Fibroblast of villous mesenchyme (primary cell): ENCODE measurements at regions not wholly inside any gene's neighbourhood (a gene's known extent, or its start where the extent isn't known, plus 50 kb on each side); places are given as distances from the start of the nearest gene placed in this dataset.

Experiments
- DNase-seq: peaks from one replicate; pipeline ENCODE4 v3.0.0-alpha.2; 2010; ENCODE audit warnings: low read depth
- H3K4me3 ChIP-seq: 2 replicates; pipeline ENCODE4 v1.5.1; 2011; ENCODE audit warnings: low read depth, mild to moderate bottlenecking, low read length
- CTCF ChIP-seq: IDR thresholded peaks from 2 replicates; pipeline ENCODE4 v1.5.1; 2012; ENCODE audit warnings: low read depth, mild to moderate bottlenecking, low read length; ENCODE audit not compliant: insufficient read depth

DNA sequence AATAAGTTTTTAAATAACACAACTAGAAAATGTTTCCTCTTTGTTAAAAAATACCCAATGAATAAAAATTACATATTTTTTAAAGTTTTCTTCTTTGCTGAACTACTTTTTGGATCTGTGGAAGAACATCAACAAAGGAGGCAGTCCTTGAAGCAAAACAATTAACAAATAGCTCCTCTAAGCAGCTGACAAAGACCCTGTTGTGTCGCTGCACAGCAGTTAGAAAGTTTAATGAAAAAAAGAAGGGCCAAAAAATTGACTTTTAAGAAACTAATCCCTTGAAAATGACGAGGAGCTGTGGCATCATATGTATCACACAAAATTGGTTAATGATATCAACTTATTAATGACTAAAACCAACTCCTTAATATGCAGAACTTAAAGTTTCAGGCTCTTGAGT lies 72.1 kb downstream of the SLITRK1 start:
- no peak for TF ChIP-seq CTCF
- no peak for DNase-seq
- H3K4me3 ChIP-seq = no peak overlapping the region

GRCh38 chr13:83804356-83804962 lies 77.8 kb downstream of the SLITRK1 start:
- H3K4me3 ChIP-seq = no peak overlapping the region
- no peak for DNase-seq
- no peak for TF ChIP-seq CTCF

- no peak for TF ChIP-seq CTCF
- no peak overlapping the region for H3K4me3 ChIP-seq
- DNase-seq = no peak
Measured at GRCh38 chr13:83798731-83799130, 83.5 kb downstream of the SLITRK1 start.

DNA sequence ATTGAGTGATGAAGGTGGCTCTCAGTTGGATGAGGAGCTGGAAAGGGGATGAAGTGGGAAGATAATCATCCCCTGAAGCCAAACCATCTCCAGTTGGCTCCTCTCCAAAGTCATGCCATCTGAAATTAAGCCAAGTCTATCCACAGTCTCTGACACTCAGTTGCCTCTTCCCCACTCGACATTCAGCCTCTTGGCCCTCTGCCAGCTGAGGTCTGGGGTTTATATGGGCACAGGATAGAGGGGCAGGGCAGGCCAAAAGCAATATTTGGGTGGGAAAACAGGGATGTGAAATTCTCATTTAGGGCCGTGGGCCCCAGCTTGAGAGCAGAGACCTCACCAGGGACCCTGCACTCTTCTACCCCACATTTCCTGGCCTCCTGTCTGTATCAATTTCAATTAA lies 85.9 kb downstream of the SLITRK1 start:
- no peak for DNase-seq
- no peak for TF ChIP-seq CTCF
- H3K4me3 ChIP-seq = no peak overlapping the region

DNA sequence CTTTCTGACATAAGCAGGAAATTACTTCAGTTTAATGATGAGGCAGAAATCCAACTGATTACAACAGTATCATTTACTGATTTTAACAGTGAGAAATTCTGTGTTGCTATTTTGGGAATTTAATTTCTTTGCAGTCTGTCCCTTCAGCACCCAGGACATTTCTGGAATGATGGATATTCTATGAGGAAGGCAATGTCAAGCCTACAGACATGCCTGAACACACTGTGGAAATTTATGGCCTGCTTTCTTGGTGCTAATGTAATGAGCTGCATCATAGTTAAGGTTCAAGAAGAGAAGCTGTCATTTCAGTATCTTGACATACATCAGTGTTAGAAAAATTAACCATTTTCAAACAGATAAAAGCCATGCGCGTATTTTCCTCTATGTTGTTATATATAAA lies 87.7 kb downstream of the SLITRK1 start:
- no peak for TF ChIP-seq CTCF
- H3K4me3 ChIP-seq = no peak overlapping the region
- DNase-seq = no peak

DNA sequence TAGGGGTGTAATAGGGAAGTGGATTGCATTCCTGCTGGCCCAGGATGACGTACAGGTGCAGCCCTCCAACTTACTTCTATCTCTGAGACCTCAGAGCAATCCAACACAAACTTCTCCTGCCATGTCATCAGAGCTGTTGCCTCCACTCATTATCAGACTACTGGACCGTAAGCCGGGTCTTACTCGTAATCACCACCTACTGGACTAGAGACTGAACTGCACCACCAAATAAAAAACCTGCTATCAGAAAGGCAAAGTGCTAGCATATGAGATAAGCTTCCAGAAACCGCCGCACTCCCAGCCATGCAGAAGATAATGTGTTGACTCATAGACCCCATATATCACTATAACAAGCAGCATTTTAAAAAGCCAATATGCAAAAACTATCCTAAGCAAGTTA lies 102.0 kb downstream of the SLITRK1 start:
- DNase-seq = no peak
- TF ChIP-seq CTCF = peak; percentile 5
- no peak overlapping the region for H3K4me3 ChIP-seq

DNA sequence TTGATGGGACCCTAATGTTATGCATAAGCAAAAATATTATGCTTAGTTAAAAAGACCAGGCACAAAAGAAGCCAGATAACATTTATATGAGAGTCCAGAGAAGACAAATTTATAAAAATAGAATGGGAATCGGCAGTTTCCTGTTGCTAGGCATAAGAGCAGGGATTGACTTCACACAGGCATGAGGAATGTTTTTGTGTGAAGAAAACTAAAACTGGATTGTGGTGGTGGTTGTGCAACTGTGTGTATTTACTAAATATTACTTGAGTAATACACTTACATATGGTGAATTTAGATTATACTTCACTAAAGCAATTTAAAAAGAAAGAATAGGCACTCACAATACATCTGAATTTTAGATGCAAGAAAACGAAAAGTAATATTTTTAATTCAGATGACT lies 108.3 kb downstream of the SLITRK1 start:
- no peak for TF ChIP-seq CTCF
- no peak overlapping the region for H3K4me3 ChIP-seq
- DNase-seq = no peak
